ENCODE measurements at regions not wholly inside any gene's neighbourhood (a gene's known extent, or its start where the extent isn't known, plus 50 kb on each side); places are given as distances from the start of the nearest gene placed in this dataset.

DNA sequence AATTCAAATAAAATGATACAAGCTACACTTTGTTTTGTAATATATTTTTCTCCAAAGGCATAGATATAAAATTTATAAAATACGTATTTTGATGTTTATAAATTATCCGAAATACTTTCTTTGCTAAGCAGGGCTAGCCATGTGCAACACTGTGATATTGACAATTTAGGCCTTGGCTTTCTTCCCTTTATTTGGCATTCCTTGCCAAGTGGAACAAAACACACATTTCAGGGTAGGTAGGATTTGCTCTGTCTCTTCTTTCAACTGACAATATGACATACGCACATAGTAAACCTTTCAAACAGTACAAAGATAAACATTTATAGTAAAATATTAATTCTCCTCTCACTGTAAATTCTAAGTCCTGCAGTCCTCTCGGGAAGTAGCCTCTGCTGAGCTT lies 103.3 kb upstream of the POT1 start:
- DNase-seq, result no peak
- ATAC-seq, result no peak

GRCh38 chr7:125030756-125031387 lies 101.2 kb upstream of the POT1 start:
- no peak for DNase-seq
- ATAC-seq, result no peak

DNA sequence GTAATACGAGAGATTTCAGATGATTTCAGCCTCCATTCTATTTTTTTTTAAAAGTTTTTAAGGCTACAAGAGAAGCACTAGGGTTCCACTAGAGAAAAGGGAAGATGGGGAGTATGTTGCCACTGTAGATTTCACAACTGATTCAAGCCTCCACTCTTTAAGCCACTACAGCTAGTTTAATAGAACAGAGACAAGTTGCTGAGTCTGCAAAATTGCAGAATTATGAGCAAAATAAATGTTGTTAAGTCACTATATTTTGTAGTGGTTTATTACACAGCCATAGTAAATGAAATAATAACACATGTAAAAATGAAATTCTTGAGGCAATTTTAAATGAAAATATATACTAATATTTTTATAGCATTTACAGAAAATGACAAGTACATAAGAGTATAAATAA lies 96.0 kb upstream of the POT1 start:
- ATAC-seq (no peak), DNase-seq (no peak)

DNA sequence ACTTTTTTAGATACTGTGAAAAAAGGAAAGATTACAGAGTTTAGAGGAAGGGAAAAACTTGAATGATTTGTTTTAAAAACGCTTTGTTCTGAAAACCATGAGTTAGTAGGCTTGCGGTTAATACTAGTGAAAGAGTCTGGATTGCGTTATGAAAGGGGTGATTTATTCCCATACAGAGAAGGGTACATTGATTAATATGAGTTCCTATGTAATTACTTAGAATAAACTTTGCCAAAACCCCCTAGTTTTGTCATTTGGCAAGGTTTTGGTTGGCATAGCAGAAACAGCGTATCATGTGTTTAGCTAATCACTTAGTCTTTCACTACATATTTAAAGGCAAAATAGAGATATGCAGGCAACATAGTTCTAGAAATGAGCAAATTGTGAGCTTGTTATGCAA lies 91.2 kb upstream of the POT1 start:
- DNase-seq (no peak), ATAC-seq (no peak)

DNA sequence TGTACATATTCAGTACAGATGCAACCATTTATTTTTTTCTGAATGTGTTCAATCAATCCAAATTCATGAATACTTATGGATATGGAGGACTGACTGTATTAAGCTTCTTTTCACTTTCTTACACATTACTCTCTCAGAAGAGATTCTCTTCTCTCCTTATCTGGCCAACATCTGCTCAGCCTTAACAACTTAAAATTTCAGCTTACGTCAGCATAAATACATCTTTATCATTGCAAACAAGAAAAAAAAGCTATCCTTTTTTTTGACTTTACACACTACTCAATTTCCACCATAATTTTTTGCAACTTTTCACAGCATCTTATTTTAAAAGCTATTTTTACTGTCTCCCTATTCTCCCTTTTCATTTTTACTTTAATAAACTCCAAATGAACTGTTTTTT lies 80.9 kb upstream of the POT1 start:
- ATAC-seq (no peak), DNase-seq (no peak)

- ATAC-seq (no peak), DNase-seq (no peak)
These were observed 67.2 kb upstream of the POT1 start for GRCh38 chr7:124996778-124997177.

DNA sequence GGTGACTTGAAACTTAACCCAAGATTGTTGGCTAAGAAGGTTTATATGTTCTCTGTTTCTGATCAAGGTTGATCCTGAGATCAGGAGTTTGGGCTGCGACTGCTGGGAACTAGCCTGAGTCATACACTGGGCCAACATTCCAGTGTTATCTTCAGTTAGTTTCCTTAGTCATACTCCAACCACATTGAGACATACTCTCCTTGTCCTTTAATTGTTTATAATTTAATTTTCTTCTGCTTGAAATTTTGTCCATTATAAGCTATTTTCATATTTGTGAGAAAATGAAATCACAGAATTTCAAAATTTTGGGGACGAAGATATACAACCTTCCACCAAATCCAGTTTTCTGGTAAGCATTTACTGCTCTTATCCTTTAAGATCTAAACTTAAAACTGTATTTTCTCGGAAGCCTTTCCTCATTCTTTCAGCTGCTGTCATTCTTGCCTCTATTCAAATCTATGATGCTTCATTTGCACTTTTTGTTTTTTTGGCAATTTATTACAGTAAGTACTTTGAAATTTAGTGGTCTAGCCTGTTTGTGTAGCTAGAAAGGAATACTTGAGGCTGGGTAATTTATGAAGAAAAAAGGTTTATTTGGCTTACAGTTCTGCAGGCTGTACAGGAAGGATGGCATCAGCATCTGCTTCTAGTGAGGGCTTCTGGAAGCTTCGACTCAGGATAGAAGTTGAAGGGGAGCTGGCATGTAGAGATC lies 63.4 kb upstream of the POT1 start:
- ATAC-seq (no peak), DNase-seq (no peak)

- ATAC-seq (no peak), DNase-seq (no peak)
These were observed 60.3 kb upstream of the POT1 start for GRCh38 chr7:124989911-124990310.

Measured in stimulated activated naive CD8-positive, alpha-beta T cell treated with anti-CD3 and anti-CD28 coated beads, Interleukin-15, Interleukin-2, amounts not matched to agents 100 U/mL and 50 U/mL, for 24 hours (primary cell).